GM18505 (cell line): ENCODE measurements at regions not wholly inside any gene's neighbourhood (a gene's known extent, or its start where the extent isn't known, plus 50 kb on each side); places are given as distances from the start of the nearest gene placed in this dataset.
"Not testable (repeated sequence)": the region's sequence is repeated elsewhere in the genome, so short reads cannot be mapped to it uniquely, and the experiment has no call there.

Source experiments
- ATAC-seq: cut with Tn5 transposase; IDR thresholded peaks from one replicate; pipeline ENCODE4 v1.9.1; 2021; ENCODE audit not compliant: unreplicated experiment
- POLR2A ChIP-seq: IDR thresholded peaks from 4 replicates; pipeline ENCODE4 v1.6.1; 2011; ENCODE audit warnings: borderline replicate concordance; ENCODE audit not compliant: insufficient read depth, insufficient read length; ENCODE audit errors: extremely low read depth

DNA sequence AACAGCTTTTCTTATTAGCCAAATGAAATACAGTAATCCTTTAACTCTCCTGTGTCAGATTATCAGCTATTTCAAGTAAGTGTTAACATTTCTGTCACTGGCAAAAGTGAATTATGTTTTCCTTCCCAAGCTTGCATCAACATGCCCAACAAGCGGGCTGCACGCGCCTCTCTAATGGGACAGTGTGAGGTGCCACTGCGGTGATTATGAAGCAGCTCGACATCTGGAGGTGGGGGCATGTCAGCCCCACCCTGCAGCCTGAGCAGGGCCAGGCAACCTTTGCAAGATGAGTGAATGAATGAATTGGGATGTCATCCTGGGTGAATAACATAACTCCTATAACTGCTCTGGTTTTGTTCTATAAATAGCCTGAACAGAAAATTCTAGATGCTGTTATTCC, 301.4 kb downstream of the ZNF326 start:
- no peak for ATAC-seq

DNA sequence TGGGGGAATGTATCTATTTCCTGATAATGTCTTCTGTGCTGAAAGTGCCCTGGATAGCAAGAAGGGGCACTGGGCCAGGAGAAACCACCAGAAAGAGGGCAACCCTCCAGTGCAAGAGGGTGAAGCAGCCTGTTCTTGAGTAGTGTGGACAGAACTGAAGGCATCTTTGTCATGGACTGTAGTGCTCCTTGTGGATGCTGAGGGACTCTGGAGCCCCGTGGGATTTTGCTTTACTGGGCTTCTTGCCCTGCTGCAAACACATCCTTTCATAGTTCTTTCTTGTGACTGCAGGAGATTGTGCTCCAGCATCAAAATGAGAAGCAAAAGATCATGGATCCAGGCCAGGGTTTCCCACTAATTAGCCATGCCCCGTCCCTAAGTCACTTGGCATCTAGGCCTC, 300.6 kb downstream of the ZNF326 start:
- no peak for TF ChIP-seq POLR2A

More for the DNA sequence above, 301.4 kb downstream of the ZNF326 start:
- no peak for TF ChIP-seq POLR2A

DNA sequence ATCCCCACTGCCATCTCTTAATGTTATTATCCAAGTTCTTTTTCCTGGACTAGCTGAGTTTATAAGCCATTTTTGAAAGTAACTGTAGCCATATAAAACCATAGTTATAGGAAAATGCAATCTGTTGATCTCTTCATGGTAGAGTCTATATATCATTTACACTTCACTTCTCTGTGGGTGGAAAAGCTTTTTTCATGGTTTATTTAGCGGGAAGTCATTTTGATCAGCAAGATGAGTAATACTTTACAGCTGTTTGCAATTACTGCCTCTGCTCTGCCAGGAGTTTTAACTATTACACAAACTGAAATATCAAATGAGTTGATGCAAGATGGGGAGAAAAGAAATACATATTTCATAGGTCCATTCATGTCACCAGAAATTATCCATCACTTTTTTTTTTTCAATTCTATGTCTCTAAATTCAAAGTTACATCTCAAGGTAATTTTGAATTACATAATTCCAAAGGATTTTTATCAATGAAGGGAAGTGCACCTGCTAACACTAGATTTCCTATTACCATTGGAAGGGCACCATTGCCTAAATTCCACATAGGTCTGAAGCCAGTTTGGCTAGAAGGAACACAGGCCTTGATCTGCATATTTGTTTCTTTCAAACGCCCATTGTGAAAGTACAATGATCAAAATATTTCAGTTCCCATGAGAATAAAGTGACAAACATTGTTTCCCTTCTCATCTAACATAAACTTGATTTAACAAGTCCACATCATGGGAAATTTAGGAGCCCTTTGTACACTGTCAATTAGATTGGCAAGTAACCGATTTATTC, 296.7 kb downstream of the ZNF326 start:
- no peak for ATAC-seq
- TF ChIP-seq POLR2A: no peak

More for the DNA sequence above, 300.6 kb downstream of the ZNF326 start:
- no peak for ATAC-seq

DNA sequence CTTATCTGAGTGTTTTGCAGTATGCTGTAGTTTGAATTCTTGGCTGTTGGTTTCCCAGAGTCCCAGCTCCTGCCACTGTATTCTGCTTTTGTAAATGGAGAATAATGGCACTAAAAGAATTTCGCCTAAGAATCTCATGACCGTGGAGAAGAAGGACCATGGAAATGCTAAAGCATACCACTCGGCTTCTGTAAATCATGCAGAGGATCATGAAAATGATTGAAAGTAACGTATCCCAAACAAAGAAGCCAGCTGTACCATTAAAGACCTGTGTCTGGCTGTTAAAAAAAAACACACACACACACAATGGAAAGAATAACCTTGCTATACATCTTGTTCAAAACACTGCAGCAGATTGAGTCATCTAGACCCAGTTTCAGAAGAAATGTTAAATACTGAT, 287.9 kb downstream of the ZNF326 start:
- no peak for TF ChIP-seq POLR2A

GRCh38 chr1:90281886-90282285, 287.0 kb downstream of the ZNF326 start:
- ATAC-seq: not testable (repeated sequence)

More for the DNA sequence above, 287.9 kb downstream of the ZNF326 start:
- no peak for ATAC-seq

GRCh38 chr1:90277270-90277669, 282.4 kb downstream of the ZNF326 start:
- no peak for ATAC-seq
- no peak for TF ChIP-seq POLR2A

DNA sequence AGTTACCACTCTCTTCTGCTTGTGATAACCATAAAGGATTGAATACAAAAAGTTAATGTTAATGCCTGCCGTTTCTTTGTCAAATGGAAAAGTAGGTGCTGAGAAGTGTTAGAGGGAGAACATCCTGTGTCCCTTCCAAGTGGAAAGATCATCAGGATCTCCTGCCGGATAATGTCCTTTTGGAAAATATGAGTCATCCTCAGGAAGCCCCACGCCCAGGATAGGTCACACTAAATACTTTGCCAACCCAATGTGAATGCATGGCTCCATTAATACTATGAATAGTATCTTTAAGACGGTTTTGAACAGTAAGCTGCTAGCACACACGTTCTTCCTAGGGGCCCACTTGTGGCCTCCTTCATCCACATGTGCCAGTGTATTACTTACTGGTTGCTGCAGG, 279.5 kb downstream of the ZNF326 start:
- no peak for TF ChIP-seq POLR2A
- no peak for ATAC-seq

- no peak for ATAC-seq
- TF ChIP-seq POLR2A: no peak
Measured at GRCh38 chr1:90273241-90273774, 278.4 kb downstream of the ZNF326 start.

DNA sequence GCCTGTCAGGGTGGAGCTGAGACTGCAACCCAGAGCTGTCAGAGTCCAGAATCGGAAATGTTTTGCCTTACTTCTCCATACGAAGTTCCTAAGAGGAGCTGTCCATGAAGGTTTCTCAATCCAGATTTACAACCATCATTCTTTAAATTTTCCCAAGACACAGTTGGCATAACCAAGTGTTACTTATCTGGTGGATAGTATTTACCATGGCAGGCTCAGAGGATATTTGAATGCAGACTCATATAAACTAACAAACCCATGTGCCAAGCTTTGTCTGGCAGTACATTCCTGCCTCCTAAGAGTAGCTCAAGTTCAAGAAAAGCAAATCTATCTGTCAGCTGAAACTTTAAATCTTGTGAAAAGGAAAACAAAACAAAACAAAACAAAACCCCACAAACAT, 267.9 kb downstream of the ZNF326 start:
- no peak for ATAC-seq
- no peak for TF ChIP-seq POLR2A

DNA sequence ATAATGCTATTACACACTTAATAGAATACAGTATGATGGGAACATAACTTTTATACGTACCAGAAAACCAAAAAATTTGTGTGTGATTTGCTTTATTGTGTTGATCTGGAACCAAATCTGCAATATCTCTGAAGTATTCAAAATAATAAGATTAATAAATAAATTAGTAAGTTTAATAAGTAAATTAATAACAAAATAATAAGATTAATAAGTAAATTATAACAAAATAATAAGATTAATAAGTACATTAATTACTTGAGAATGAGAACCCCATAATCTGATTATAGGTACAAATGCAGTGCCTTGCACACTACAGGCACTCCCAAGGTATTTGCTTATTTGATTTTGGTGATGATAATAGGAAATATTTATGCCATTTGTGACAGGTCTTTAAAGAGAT, 267.4 kb downstream of the ZNF326 start:
- no peak for ATAC-seq
- TF ChIP-seq POLR2A: no peak

GRCh38 chr1:90246069-90246468, 251.2 kb downstream of the ZNF326 start:
- ATAC-seq: no peak
- no peak for TF ChIP-seq POLR2A

DNA sequence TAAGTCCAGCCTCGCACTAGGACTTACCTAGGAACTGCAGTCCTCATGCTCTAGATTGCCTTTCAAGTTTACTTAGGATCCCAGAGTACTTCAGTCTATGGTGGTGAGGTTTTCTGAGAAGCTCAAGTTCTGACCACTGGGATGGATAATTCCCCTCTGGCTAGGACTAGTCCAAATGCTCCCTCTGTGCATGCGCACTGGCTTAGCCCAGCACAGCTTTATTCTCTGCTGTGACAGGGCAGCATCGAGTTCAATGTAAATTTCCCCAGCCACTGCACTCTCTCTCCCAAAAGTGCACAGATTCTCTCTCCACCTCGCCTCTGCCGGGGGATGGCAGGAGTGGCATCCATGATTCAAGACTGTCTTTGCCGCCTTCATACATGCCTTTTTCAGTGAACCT, 241.6 kb downstream of the ZNF326 start:
- no peak for ATAC-seq
- TF ChIP-seq POLR2A: no peak

GRCh38 chr1:90223401-90223800, 228.5 kb downstream of the ZNF326 start:
- no peak for TF ChIP-seq POLR2A
- ATAC-seq: no peak

- ATAC-seq: no peak
- TF ChIP-seq POLR2A: no peak
Measured at GRCh38 chr1:90220941-90221693, 226.2 kb downstream of the ZNF326 start.
